ENCODE measurements at regions not wholly inside any gene's neighbourhood (a gene's known extent, or its start where the extent isn't known, plus 50 kb on each side); places are given as distances from the start of the nearest gene placed in this dataset.

GRCh38 chr4:189176002-189176401 lies 764.7 kb upstream of the FRG1 start:
- H2AFZ ChIP-seq (ENCODE audit: low read length, unreplicated experiment) = no peak overlapping the region
- no peak overlapping the region for H3K4me3 ChIP-seq (ENCODE audit: low read depth, low read length)
- no peaks in the 10 kb centered on the region for H3K36me3 ChIP-seq (ENCODE audit: insufficient read depth, low read length)
- H3K27ac ChIP-seq (ENCODE audit: low read depth, low read length) = no peak overlapping the region
- peaks cover 4% of the 10 kb centered on the region; the same call in 1 of the 2 replicates for H3K27me3 ChIP-seq (ENCODE audit: insufficient read depth, low read length)
- H3K79me2 ChIP-seq (ENCODE audit: control insufficient read depth, insufficient read depth, low read length, unreplicated experiment) = no peaks in the 10 kb centered on the region
- no peaks in the 10 kb centered on the region for H3K4me1 ChIP-seq (ENCODE audit: control insufficient read depth, insufficient read depth, low read length, unreplicated experiment)

DNA sequence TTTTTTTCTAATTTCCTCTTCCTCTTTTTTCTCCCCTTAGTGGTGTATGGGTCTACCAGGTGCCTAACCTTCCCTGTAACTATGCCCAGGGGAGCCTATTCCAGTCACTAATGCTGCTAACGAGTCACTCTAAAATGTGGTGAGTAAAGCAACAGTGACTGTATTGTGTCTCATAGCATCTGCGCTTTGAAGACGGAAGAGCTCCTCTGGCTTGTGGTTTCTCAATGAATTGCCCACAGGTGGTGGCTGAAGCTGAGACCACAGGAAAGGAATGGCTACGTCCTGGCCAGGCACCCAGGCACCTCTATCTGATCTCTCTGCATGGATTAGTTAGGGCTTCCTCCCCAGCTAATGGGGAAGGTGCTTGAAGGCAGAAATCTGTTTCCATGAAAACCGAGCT lies 763.5 kb upstream of the FRG1 start:
- Histone ChIP-seq H3K79me2 (ENCODE audit: control insufficient read depth, insufficient read depth, low read length, unreplicated experiment) (no peaks in the 10 kb centered on the region), H3K36me3 (ENCODE audit: insufficient read depth, low read length) (no peaks in the 10 kb centered on the region), H3K27ac (ENCODE audit: low read depth, low read length) (no peak overlapping the region), H3K4me1 (ENCODE audit: control insufficient read depth, insufficient read depth, low read length, unreplicated experiment) (no peaks in the 10 kb centered on the region), H2AFZ (ENCODE audit: low read length, unreplicated experiment) (no peak overlapping the region), H3K27me3 (ENCODE audit: insufficient read depth, low read length) (peaks cover under 1% of the 10 kb centered on the region; the same call in 1 of the 2 replicates), H3K4me3 (ENCODE audit: low read depth, low read length) (no peak overlapping the region)

DNA sequence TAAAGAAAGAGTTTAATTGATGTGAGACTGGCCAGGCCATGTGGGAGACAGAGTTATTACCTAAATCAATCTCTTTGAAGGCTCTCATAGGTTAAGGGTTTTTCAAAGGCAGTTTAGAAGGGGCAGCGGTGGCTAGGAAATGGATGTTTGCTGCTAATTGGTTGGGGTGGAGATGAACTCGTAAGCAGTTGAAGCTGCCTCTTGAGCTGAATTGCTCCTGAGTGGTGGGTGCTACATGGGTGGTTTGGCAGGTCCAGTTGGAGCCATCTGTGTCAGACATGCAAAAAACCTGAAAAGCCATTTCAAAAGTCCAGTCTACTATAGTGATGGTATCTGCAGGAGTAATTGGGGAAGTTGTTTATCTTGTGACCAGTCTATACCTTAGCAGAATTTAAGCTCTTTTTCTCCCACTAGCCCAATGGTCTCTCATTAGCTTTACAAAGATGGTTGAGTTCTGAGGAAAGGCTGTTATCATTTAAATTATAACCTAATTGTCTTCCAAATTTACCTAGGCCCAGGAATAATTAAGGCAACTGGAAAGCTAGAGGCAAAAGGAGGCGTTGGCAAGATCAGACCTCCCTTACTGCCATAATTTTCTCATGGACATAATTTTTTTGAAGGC lies 762.4 kb upstream of the FRG1 start:
- Histone ChIP-seq H3K36me3 (ENCODE audit: insufficient read depth, low read length) (no peaks in the 10 kb centered on the region), H3K4me3 (ENCODE audit: low read depth, low read length) (no peak overlapping the region), H3K79me2 (ENCODE audit: control insufficient read depth, insufficient read depth, low read length, unreplicated experiment) (no peaks in the 10 kb centered on the region), H3K27me3 (ENCODE audit: insufficient read depth, low read length) (no peaks in the 10 kb centered on the region), H3K4me1 (ENCODE audit: control insufficient read depth, insufficient read depth, low read length, unreplicated experiment) (no peaks in the 10 kb centered on the region), H3K27ac (ENCODE audit: low read depth, low read length) (no peak overlapping the region), H2AFZ (ENCODE audit: low read length, unreplicated experiment) (no peak overlapping the region)

DNA sequence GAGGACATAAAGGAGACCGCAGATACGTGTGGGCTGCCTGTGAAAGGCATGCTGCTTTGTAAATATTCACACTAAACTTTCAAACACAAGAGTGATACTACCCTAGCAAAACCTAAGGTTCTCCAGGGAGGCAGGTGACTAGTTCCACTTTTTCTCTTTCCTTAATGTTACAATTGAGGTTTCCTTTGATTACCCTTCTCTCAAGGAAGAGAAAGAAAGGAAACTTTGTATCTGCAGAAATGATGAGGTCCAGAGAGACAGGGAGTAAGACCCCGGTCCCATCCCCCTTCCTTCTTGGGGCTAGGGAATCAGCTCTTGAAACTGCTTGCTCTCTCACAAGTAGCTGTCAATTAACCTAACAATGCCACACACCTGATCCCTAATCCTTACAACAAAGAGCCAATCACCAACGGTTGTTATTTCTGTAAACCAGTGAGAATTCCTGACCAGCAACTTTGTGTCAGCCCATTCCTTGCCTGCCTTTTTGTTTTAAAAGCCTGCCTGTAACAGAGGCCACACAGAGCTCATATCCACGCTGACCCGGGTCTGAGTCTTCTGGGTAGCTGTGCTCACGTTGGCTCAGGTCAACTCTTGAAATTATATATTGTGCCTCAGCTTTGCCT lies 754.8 kb upstream of the FRG1 start:
- H3K4me1 ChIP-seq (ENCODE audit: control insufficient read depth, insufficient read depth, low read length, unreplicated experiment) = no peaks in the 10 kb centered on the region
- no peaks in the 10 kb centered on the region for H3K79me2 ChIP-seq (ENCODE audit: control insufficient read depth, insufficient read depth, low read length, unreplicated experiment)
- no peaks in the 10 kb centered on the region for H3K27me3 ChIP-seq (ENCODE audit: insufficient read depth, low read length)
- H2AFZ ChIP-seq (ENCODE audit: low read length, unreplicated experiment) = no peak overlapping the region
- no peak overlapping the region for H3K27ac ChIP-seq (ENCODE audit: low read depth, low read length)
- no peak overlapping the region for H3K4me3 ChIP-seq (ENCODE audit: low read depth, low read length)
- no peaks in the 10 kb centered on the region for H3K36me3 ChIP-seq (ENCODE audit: insufficient read depth, low read length)

DNA sequence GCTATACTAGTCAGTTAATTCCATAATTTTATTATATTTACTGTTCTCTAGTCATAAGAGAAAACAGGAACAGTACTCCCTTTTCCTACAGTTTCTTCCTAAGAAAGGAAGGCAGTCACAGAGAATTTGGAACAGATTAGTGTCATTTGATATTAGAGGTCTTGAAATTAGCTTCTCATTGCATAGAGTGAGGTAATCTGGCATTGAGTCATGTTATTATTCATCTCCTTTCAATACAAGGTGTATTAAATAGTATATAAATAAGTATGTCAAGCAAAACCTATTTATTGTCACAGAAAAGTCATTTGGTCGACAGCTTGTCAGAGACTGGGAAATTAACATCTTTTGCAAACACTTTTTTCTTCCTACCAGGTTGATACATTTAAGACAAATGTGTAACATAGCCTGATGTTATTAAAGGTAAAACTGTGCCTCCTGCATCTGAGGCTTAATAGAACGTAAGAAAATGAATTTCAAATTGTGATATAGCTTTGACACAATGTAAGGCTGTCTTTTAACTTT lies 753.1 kb upstream of the FRG1 start:
- Histone ChIP-seq H3K79me2 (ENCODE audit: control insufficient read depth, insufficient read depth, low read length, unreplicated experiment) (no peaks in the 10 kb centered on the region), H3K27me3 (ENCODE audit: insufficient read depth, low read length) (0 out of 2 replicates have a peak, but pooled peaks cover 5% of the 10 kb centered on the region), H3K36me3 (ENCODE audit: insufficient read depth, low read length) (no peaks in the 10 kb centered on the region), H3K4me3 (ENCODE audit: low read depth, low read length) (no peak overlapping the region), H3K4me1 (ENCODE audit: control insufficient read depth, insufficient read depth, low read length, unreplicated experiment) (no peaks in the 10 kb centered on the region), H2AFZ (ENCODE audit: low read length, unreplicated experiment) (no peak overlapping the region), H3K27ac (ENCODE audit: low read depth, low read length) (no peak overlapping the region)

DNA sequence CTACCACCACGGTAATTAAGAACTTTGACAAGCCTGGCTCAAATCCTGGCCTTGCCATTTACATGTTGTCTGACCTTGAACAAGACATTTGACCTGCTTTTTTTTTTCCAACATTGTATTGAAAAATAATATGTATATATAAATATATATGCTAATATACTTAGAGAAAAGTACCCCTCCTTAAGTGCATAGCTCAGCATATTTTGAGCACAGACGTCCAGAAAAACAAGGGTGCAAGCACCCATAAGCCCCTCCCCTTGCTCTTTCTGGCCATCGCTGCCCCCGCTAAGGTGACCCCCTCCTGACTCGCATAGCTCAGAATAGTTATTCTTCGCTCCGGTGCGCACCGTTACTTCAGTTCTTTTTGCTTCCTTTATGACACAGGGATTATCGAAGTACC lies 742.0 kb upstream of the FRG1 start:
- no peaks in the 10 kb centered on the region for H3K27me3 ChIP-seq (ENCODE audit: insufficient read depth, low read length)
- no peak overlapping the region for H3K4me3 ChIP-seq (ENCODE audit: low read depth, low read length)
- H3K4me1 ChIP-seq (ENCODE audit: control insufficient read depth, insufficient read depth, low read length, unreplicated experiment) = no peaks in the 10 kb centered on the region
- no peaks in the 10 kb centered on the region for H3K79me2 ChIP-seq (ENCODE audit: control insufficient read depth, insufficient read depth, low read length, unreplicated experiment)
- H3K27ac ChIP-seq (ENCODE audit: low read depth, low read length) = no peak overlapping the region
- H2AFZ ChIP-seq (ENCODE audit: low read length, unreplicated experiment) = no peak overlapping the region
- no peaks in the 10 kb centered on the region for H3K36me3 ChIP-seq (ENCODE audit: insufficient read depth, low read length)

GRCh38 chr4:189200353-189200752 lies 740.3 kb upstream of the FRG1 start:
- Histone ChIP-seq H3K79me2 (ENCODE audit: control insufficient read depth, insufficient read depth, low read length, unreplicated experiment) (no peaks in the 10 kb centered on the region), H3K4me1 (ENCODE audit: control insufficient read depth, insufficient read depth, low read length, unreplicated experiment) (no peaks in the 10 kb centered on the region), H2AFZ (ENCODE audit: low read length, unreplicated experiment) (no peak overlapping the region), H3K27me3 (ENCODE audit: insufficient read depth, low read length) (no peaks in the 10 kb centered on the region), H3K4me3 (ENCODE audit: low read depth, low read length) (no peak overlapping the region), H3K27ac (ENCODE audit: low read depth, low read length) (no peak overlapping the region), H3K36me3 (ENCODE audit: insufficient read depth, low read length) (no peaks in the 10 kb centered on the region)

DNA sequence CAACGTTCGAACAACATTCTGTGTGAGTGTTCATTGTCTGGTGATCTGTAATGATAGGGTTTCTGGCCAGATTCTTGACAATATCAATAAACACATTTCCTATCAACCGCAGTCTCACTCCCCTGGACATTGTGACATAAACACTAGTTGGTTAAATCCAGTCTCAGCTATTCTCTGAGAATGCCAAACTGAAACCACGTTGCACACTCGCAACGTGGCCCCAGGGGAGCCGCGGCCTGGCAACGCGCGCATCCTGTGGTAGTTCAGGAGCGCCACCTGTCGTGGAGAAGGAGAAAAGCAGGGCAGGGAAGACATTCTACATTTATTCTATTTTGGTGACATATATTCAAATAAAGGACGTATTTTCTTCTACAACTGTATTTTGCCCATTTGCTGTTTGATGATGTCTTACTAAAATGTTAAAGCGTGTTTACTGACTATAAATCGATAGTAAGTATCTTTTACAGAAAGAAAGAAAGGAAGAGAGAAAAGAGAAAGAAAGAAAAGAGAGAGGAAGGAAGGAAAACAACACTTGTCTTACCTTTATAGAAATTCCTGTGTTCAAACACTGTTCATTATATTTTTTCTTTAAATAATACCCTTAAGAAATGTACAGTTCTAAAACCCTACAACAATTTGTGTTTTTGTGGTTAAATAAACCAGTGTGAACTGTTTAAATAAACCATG lies 738.3 kb upstream of the FRG1 start:
- Histone ChIP-seq H3K27me3 (ENCODE audit: insufficient read depth, low read length) (no peaks in the 10 kb centered on the region), H3K4me1 (ENCODE audit: control insufficient read depth, insufficient read depth, low read length, unreplicated experiment) (no peaks in the 10 kb centered on the region), H3K36me3 (ENCODE audit: insufficient read depth, low read length) (no peaks in the 10 kb centered on the region), H3K79me2 (ENCODE audit: control insufficient read depth, insufficient read depth, low read length, unreplicated experiment) (no peaks in the 10 kb centered on the region), H2AFZ (ENCODE audit: low read length, unreplicated experiment) (peak overlapping the region; percentile 84), H3K4me3 (ENCODE audit: low read depth, low read length) (peak overlapping the region; percentile 79), H3K27ac (ENCODE audit: low read depth, low read length) (peak overlapping the region; percentile 15; the same call in 1 of the 2 replicates)

GRCh38 chr4:189202869-189203271 lies 737.8 kb upstream of the FRG1 start:
- Histone ChIP-seq H3K36me3 (ENCODE audit: insufficient read depth, low read length) (no peaks in the 10 kb centered on the region), H3K79me2 (ENCODE audit: control insufficient read depth, insufficient read depth, low read length, unreplicated experiment) (no peaks in the 10 kb centered on the region), H2AFZ (ENCODE audit: low read length, unreplicated experiment) (peak overlapping the region; percentile 84), H3K4me1 (ENCODE audit: control insufficient read depth, insufficient read depth, low read length, unreplicated experiment) (no peaks in the 10 kb centered on the region), H3K27ac (ENCODE audit: low read depth, low read length) (0 out of 2 replicates have a peak overlapping the region, but pooled peaks have one; percentile 15), H3K4me3 (ENCODE audit: low read depth, low read length) (peak overlapping the region; percentile 79), H3K27me3 (ENCODE audit: insufficient read depth, low read length) (no peaks in the 10 kb centered on the region)

GRCh38 chr4:189204616-189205015 lies 736.1 kb upstream of the FRG1 start:
- no peak overlapping the region for H3K4me3 ChIP-seq (ENCODE audit: low read depth, low read length)
- no peaks in the 10 kb centered on the region for H3K4me1 ChIP-seq (ENCODE audit: control insufficient read depth, insufficient read depth, low read length, unreplicated experiment)
- H3K27me3 ChIP-seq (ENCODE audit: insufficient read depth, low read length) = no peaks in the 10 kb centered on the region
- no peak overlapping the region for H2AFZ ChIP-seq (ENCODE audit: low read length, unreplicated experiment)
- H3K27ac ChIP-seq (ENCODE audit: low read depth, low read length) = no peak overlapping the region
- no peaks in the 10 kb centered on the region for H3K79me2 ChIP-seq (ENCODE audit: control insufficient read depth, insufficient read depth, low read length, unreplicated experiment)
- H3K36me3 ChIP-seq (ENCODE audit: insufficient read depth, low read length) = no peaks in the 10 kb centered on the region
